ENCODE measurements at regions not wholly inside any gene's neighbourhood (a gene's known extent, or its start where the extent isn't known, plus 50 kb on each side); places are given as distances from the start of the nearest gene placed in this dataset.
"Not testable (repeated sequence)": the region's sequence is repeated elsewhere in the genome, so short reads cannot be mapped to it uniquely, and the experiment has no call there.

DNA sequence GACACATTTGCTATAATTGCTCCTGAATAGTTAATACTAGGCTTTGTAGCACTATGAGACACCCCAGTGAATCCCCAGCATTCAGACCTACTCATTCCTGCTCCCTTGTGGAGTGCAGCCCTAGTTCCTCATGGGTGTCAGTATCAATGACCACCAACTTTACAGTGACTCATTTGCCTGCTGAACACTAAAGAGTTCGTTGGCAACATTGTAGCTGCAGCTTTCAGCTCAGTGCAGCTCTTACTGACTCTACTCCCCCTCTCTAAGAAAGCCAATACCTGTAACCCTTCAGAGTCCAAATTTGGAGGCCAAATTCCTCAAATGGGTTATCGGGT lies 127.1 kb upstream of the MTPN start:
- DNase-seq = no peak

DNA sequence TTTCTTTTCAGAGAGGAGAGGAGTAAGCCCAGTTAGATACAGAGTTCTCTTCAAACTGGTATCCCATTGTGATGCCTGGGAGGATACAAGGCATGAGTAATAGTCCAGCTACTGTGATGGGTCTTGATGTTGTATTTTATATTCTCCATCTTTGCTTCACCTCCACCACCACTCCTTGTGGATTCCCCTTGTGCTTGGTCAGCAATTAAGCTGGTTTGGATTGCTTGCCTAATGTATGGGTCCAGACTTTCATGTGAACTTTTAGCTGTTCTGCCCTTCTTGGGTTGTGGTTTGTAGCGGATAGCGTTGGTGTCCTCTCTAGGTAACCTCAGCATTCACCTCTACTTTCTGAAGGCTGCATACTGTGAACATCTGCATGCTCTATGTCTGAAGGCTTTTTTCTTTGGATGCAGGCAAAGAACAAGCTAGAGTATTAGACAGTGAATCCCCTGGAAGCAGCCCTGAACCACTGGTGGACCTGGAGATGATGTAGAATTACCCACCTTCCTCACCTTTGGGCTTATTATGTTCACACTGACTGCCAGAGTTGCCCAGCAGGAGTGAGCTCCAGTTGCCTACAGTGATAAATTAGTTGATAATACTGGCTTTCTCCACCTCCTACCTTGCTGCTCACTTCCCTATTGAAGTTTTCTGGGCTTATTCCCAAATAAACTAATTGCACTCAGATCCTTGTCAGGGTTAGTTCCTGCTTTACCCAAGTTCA lies 126.5 kb upstream of the MTPN start:
- DNase-seq = no peak

DNA sequence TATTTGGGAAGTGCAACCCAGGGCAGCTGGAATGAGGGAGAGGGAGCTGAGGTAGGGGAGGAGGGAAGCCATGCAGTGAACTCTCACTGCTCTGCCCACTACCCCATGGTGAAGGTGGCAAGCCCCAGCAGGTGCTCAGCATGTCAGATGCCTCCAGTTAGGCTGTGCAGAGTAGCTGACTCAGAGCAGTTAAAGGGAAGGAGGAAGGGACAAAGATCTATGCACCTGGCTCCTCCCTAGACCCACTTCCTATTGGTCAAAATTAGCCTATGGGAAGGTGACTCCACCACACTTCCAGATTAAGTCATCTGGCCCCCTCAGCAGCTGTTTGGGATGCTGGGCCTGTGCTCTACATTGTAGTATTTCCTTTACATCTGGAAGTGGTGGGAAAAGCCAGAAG lies 125.7 kb upstream of the MTPN start:
- DNase-seq = no peak

DNA sequence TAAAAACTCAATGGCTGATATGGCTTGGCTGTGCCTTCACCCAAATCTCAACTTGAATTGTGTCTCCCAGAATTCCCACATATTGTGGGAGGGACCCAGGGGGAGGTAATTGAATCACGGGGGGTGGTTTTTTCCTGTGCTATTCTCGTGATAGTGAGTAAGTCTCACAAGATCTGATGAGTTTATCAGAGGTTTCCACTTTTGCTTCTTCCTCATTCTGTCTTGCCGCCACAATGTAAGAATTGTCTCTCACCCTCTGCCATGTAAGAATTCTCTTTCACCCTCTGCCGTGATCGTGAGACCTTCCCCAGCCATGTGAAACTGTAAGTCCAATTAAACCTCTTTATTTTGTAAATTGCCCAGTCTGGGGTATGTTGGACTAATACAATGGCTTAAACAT lies 115.6 kb upstream of the MTPN start:
- not testable (repeated sequence) for DNase-seq

DNA sequence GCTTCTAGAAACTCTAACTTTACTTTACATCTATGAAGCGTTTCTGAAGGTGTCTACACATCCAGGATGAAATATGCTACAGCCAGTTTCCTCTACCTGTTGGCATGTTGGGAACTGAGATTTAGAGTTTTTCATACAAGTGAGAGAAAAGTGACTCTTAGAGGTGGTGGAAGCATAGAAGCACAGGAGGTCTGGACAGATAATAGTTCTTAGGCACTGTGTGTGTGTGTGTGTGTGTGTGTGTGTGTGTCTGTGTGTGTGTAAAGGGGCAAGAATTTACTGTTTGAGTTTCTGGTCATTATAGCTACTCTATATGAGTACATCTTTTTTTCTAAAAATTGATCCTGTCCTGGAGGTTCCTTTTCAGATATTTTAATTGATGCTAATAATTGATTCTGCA lies 110.7 kb upstream of the MTPN start:
- DNase-seq = no peak

DNA sequence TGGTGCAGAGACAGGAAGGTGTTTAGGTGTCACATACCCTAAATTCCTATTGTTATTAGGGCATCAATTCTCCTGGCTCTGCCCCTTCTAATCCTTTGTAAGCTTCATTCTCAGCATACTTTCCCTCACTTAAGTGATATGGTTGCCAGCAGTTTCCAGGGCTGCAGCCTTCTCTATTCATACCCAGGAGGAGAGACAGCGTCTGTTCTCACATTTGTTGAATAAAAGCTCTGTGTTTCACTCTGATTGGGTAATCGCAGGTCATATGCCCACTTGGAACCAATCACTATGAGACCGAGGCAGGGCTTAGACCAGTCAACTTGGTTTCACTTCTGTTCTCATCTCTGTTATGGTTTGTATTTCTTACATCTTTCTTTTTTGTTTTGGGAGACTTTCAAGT lies 109.6 kb upstream of the MTPN start:
- no peak for DNase-seq

DNA sequence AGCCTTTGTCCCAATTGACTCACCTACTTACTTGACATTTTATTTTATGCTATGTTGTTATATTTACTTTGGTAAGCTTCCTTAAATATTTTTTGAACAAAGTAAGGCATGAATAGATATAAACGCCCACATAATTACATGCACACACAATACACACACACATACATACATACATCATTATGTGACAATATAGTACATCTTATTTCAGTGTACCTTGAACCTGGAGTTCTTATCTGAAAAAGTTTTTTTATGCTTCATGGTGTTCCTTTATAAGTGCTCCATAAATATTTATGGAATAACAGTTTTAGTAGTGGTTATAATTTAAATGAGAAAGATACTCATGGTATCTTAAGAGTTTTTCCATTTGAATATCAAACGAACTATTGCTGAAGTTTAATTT lies 102.8 kb upstream of the MTPN start:
- DNase-seq = no peak

DNA sequence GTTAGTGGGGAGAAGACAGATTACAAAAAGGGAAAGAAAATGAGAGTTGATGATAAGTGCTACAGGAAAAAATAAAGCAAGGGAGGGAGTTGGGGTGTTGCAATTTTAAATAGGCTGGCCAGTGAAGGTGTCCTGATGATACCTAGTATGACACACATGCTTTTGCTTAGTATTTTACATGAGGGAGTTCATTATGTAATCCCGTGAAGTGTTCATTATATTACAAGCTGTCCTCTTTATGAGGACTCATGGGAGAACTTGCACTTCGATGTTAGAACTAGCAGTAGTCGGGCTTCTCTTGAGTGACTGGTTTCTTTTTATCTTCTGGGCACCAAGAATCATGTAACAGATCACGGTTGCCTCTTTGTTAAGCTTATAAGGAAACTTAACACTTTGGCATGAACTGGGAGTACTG lies 102.3 kb upstream of the MTPN start:
- no peak for DNase-seq

DNA sequence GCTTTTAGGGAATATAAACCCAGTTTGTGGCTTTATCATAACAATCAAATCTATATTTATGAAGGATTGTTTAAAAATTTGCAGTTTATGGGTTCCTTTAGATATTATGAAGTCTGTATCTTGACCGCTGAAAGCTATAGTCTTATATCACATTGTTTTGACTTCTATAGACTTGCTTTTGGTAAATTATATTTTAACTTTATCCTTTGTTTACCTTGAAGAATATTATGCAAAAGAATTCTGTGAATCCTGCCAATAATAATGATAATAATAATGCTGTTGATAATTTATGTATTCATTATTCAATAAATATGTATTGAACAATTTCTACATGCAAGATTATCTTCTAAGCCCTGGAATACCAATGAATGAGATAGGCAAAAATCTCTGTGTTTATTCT lies 101.9 kb upstream of the MTPN start:
- no peak for DNase-seq

DNA sequence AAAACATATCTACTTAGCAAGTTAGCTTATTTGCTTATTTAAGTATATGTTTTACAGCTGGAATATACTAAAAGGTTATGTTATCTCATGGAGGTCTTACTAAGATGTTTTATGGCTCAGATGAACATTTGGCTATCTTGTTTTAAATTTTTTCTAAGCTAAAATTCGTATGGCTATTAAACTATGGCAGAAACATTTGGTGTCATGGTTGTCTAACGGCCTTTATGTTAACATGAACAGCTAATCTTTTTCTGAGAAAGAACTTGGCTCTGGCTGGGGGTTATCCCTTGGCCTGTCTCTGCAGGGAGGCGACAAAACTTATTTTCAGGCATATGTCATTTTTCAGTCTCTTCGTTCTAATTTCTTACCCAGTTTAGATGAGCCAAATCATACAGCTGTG lies 101.5 kb upstream of the MTPN start:
- DNase-seq = no peak

DNA sequence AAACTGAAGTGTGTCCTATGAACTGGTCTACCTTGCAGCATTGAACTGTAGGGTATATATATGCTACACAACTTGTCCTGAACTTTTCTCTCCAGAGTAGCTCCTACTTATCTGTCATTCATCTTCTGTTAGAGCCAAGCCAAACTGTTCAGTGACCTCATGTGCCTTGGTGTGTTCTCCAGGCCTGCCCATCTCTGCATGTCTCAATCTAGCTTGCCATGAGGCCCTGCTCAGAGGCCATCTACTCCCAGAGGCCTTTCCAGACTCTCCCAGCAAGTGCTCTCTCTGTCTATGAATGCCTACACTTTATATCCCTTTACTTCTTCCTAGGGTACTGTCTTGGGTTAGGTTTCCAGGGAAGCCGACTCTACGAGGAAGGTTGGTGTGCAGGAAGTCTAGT lies 99.8 kb upstream of the MTPN start:
- no peak for DNase-seq

DNA sequence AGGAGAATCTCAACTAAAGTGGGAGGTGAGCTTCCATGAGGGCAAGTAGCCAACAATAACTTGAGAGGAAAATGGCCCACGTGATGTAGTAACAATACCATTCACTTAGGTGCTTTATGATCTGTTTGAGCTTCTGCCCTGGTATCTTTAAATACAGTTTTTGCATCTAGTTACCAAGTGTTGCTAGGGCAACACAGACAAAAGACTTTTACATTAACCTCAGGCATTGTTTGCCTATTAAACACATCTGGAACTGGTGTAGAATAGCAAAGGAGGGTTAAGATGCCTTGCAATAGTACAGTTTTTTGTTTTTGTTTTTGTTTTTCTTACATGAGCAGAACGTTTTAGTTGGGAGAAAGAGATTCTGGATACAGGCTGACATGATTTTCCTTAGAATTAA lies 97.7 kb upstream of the MTPN start:
- DNase-seq = no peak

DNA sequence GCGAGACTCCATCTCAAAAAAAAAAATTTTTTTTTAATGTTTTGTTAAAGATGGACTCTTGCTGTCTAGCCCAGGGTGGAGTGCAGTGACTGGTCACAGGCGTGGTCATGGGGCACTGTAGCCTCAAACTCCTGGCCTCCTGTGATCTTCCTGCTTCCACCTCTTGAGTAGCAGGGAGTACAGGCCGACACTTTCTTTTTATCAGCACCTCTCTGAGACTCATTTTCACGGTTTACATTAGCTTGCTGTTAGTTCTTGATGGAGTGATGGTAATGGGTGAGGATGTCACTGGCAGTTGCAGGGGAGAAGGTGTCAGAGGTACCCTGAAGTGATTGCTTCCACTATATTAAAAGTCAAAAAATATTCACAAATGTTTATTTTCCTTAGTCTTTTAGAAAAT lies 95.3 kb upstream of the MTPN start:
- no peak for DNase-seq

DNA sequence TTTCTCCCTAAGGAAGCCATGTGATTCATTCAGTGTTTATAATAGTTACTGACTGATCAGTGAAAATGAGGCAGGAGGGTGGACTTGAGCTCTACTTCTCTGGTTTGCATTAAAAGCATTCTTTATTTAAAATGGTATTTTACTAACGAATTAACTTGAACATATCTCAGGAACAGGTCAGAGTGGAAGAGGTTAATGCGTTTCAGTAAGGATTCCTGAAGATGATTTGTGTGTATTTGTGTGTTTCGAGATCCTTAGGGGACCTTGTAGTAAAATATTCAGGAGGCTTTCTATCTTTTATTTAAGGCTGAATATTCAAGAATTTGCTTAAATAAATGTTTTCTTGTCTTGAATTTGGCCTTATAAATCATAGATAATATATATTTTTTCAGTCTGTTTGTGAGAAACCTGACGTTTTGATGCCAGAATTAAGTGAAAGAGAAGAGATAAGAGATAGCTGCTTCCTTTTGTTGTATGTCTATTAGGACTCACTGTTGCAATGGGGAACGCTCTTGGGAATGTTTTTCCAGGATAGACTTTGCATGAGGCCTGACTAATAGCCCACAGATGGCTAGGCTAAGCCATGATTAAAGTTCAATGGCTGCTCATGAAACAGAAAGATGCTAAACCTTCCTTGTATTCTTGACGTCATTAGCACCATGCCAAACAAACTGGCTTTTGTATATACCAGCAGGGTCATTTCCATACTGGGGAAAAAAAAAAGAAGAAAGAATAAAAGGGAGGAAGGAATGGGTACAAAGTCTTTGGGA lies 93.8 kb upstream of the MTPN start:
- no peak for DNase-seq

DNA sequence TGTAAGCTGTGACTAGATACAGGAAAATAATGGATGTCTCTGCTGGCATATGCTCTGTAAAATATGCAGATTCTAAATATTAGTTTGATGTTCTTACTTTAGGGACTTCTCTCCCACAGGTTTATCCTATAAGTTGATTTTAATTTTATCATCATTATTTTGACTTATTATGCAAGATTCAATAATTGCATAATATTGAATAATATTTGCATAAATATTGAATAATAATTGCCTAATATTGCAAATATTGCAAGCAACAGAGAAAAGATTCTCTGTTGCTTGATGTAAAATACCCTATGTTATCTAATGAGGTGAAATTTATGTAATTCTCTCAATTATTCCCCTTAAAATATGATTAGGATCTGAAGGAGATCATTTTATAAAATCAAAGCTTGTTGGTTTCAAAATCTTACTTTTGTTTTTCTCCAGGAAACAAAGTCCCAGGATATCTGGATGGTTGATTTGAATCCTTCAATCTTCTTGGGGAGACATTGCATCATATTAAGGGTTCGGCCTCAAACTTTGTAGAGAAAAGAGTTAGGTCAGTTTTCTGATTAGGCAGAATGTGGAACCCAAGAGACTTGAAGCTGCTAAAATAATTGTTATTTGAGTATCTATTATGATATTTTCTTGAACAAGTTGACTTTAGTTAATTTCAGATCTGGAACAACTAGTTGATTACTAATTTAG lies 92.8 kb upstream of the MTPN start:
- DNase-seq = no peak

DNA sequence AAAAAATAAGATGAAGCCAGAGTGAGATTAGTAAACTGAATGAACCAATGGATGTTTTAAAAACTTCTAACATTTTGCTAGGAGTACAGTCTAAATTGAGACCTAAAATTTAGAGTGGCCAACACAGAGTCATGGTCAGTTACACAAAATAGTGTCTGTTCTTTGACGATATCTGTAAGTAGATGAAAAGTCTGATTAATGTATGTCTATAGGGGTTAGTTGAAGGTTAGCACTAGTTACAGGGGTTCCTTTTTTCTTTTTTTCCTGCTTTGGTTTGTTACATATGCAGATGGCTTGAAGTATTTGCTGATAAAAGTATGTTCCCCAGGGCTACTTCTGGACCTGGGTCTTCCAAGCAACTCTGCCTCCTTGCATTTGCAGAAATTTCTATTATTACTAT lies 90.1 kb upstream of the MTPN start:
- no peak for DNase-seq

DNA sequence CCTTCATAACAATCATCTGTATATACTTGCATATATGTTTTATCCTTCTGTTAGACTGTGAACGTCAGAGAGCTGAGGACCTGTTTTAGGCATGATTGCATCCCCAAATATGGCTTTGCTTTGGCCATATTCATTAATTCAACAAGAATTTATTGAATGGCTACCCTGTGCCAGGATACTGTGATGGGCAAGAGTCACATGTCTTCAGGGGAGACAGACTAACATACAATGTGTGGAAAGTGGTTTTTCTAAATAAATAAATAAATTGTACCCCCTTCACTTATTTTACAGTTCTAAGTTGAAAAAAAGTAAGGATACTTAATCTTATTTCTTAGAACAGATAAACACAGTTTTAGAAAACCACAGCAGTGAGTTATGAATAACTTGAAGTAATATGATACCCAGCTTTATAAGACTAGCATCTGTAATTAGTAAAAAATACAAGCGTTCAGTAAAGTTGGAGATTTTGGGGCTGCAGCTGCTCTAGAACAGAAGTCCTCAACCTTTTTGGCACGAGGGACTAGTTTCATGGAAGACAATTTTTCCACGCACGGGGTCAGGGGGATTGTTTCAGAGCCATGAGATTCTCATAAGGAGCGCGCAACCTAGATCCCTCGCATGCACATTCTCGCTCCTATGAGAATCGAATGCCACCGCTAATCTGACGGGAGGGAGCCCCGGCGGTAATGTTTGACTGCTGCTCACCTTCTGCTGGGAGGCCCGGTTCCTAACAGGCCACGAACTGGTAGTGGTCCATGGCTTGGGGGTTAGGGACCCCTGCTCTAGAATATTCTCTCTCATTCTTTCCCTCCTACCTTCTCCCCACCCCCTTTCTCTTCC lies 89.4 kb upstream of the MTPN start:
- DNase-seq = no peak

DNA sequence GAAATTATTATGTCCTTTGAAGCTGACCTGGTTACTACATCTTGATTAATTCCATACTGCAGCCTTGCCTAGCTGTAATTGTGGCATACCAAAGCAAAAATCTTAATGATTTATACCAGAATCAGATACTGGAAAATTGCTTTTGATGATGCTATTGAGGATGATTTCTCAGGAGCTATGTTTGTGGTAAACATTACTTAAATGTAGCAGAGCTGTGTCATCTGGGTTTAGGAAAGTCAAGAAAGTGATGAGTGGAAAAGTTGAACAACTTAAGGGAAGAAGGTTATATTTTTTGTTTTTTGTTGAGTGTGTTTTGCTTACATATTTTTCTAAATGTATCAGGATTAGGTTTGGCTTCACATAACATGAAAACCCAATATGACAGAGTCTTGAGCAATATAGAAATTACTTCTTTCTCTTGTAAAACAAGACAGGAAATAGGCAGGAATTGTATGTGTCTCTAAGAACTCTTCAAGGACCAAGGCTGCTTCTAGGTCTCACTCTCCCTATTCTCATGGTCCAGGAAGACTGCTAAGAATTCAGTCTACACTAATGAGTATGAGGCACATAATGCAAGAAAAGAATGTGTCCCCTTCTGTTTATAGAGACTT lies 87.6 kb upstream of the MTPN start:
- DNase-seq = no peak

DNA sequence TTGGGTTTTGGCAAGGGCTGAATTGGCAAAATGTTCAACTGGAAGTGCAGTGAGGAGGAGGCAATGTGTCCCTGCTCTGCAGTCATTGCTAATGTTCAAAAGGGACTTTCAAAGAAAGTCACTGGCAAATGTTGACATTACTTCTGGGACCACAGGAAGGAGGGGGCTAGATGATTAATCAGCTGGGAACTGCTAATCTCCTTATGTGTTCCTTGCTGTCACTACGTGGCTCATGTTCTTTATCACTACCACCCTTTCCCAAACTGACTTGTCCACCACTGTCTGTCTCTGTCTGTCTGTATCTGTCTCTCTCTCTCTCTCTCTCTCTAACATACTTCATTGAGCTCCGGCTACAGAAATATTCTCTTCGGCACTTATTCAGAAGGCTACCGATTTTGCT lies 86.9 kb upstream of the MTPN start:
- no peak for DNase-seq

DNA sequence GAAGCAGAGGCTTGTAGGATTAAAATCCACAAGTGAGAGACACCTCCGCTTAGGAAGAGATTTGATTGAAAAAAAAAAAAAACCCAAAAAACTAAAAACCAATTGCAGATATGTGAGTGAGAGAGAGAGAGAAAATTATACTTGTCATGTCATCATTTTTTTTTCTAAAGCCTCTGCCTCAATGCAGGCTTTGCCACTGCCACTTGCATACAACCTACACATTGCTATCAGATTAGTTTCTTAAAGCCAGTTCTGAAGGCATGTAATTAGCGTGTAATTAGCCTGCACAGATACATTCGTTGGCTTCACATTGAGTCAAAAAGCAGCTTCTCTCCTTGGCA lies 86.1 kb upstream of the MTPN start:
- no peak for DNase-seq

DNA sequence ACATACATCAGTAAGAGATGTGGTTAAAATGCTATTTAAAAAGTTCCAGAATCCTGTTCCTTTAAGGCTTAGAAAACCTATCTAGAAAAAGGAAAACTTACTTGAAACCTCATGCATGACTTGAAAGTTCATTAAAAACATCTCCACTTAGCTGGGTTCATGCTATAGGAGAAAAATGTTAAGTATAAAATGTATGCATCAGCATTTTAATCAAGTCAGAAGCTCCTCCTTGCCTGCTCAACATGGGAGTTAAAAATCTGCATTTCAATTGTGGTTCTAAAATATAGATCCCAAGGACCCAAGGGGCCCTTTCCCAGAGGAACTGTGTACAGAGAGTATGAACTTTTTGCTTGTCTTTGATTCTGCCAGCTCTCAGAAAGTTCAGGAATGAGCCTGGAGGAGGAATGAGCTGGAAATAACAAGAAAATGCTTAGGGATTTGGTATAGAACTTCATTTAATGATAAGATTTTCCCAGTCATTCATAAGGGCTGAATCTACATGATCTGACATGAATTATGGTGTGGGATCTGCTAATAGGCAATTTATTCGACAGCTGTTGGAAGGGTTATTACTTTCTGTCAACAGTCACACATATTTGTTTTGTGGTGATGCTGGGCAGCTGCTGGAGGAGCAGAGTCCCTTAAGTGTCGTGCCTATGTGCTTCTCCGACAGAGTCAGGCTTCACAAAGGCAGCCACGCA lies 85.6 kb upstream of the MTPN start:
- no peak for DNase-seq

DNA sequence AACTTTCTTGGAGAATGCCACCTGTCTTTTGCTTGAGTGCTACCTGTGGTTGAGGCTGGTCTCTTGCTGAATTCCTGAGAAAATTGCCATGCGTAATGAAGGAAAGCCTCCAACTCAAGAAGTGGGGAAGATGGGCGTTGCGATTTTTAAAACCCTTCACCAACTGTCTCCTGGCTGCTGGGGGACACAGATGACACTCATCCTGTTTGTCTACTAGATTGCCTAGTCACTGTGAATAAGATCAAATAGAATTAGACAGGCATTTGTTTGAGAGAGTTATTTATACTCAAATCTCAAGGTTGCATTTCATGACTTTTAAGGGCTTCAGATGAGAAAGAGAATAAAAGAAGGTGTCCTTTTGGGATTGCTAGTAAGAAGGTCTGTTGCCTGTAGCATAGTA lies 84.3 kb upstream of the MTPN start:
- no peak for DNase-seq

DNA sequence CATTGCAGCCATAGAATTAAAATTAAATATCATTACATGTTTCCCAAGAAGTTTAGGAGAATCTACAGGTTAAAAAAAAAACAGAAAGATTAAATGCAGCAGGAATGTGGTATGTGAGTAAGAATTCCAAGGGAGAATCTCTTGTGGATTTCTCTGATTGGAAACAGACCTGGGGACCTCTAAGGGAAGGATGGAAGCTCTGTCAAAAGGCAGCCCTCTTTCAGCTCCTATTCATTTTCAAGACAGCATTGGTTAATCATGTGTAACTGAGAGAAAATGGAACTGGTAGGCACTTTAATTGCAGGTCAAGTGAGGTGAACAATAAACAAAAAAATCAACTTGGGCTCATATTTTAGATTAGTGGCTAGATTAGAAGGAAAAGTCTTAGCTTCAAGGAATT lies 81.4 kb upstream of the MTPN start:
- no peak for DNase-seq

Data from activated CD4-positive, CD25-positive, alpha-beta regulatory T cell treated with anti-CD3 and anti-CD28 coated beads, Interleukin-2, amount 50 U/mL, for 72 hours (primary cell).